Endothelial cell of hepatic sinusoid (primary cell): ENCODE measurements at regions not wholly inside any gene's neighbourhood (a gene's known extent, or its start where the extent isn't known, plus 50 kb on each side); places are given as distances from the start of the nearest gene placed in this dataset.

ENCODE experiments used
- in situ Hi-C: cut with HindIII; loops from 2 replicates; pipeline ENCODE4 v1.10.0; 2017; ENCODE audit warnings: low sequenced_read_pairs

DNA sequence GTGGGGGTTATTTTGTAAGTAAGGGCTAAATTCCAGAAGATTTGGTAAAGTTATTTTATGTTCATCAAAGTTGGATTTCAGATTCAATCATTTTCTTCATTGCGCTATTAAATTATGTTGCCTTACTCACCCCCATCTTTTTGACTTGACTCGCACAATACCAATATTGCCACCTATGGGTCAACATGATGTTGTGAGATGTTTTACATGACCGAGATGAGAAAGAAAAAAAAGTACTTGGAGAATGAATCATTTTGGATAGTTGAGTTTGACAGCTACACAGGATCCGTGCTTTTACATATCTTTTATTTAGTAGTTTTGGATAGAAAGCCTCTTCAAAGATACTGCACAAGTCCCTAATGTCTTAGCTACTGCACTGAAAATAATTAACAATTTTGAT lies 224.2 kb upstream of the EMCN start:
- in situ Hi-C loops, result no loop called here

DNA sequence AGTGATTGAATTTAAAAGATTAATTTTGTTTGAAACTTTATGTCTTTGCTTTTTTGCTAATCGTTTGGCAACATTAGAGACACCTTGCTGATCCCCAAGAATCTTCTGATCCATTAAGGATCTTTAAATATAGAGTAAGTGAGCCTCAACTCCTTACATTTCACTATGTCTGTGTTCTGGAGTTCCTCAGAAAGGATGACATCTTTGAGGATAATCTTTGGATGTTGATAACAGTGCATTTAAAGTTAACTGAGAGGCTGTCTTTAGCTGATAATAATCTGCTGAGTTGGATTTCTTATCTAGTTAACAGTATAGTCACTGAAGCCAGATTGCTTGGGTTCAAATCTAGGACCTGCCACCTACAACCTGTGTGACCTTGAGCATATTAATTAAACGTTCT lies 221.6 kb upstream of the EMCN start:
- in situ Hi-C loops, result no loop called here

DNA sequence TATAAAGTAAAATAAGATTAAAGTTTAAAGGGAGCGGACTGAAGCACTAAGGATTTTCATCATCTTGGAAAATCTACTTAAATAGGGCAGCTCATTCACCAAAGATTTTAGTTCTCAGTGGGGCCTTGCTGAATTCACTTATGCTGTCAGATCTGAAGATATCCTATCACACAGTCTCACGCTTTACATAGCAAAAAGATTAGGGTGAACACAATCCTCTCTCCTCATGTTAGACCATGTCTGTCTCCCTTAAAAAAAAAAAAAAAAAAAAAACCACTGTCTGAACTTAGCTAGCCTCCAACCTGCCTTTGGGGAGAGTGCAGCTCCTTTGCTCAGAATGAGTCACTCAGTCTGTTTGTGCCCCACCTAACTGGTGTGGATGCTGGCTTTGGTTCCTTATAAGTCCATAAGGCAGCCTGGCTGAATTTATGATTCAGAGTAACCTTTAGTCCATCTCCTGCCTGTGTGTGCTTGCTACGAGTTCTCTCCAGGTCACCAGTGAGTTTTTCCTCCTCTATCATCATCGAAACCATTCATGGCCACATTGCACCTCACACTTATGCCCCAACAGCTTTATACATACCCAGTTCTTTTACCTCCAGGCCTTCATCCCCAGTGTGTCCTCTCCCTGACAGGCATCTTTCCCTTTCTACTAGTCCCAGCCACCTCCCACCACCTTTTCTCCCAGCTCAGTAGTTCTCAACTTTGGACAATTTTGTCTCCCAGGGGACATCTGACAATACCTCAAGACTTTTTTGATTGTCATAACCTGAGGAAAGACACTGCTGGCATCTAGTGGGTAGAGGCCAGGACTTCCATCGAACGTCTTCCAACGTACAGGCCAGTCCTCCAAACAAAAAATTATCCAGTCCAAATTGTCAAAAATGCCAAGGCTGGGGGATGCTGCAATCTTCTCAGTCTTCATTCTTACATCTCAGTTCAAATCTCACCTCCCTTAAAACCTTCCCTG lies 220.7 kb upstream of the EMCN start:
- in situ Hi-C loops, result no loop called here

DNA sequence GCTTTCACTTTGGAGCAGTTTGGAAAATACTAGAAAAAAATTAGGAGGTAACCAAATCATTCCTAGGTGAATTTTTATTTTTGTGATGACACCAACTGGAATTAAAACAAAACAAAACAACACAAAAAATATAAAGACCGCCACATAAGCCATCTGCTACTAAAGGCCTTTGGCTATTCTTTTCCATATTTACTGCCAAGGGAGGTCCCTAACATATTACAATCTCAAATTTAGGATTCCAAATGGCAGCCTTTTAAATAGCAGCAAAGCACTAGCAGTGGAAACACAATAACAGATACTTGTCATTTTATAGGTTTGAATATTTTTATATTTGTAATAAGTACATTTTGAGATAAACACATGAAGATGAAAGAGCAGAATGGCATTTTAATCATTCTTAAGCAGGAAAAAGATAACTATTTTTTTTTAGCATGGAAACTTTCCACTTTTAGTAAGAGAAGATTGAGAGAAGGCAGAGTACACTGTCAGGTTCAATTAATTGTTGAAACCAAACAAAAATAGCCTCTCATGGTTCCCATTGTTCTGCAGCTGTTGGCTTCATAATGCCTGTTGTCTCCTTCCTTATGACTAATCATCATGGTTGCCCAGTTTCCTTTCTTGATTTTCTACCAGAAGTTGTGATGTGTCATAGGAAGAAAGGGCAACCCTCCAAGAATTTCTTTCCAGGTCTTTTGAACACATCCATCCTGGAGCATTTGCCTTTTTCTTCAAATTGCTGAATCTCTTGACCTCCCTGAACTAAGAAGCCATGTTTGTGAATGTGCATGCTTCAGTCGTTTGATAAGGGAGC lies 219.0 kb upstream of the EMCN start:
- in situ Hi-C loops, result no loop called here

DNA sequence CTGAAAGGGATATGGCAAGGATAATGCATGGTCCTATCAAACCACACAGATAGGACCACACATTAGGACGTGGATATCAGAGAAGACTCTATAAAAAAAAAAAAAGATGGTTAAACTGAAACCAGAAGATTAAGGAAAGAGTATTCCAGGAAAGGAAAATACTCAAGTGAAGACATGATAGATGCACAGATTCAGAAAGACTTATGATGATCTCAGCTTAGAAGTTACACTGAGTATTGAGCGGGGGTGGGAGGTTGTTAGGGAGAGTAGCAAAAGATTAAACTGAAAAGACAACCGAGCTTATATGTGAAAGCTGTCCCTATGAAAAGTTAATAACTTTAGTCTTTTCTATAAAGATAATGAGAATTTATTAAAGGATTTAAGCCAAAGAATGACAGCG lies 211.0 kb upstream of the EMCN start:
- in situ Hi-C loops, result no loop called here

DNA sequence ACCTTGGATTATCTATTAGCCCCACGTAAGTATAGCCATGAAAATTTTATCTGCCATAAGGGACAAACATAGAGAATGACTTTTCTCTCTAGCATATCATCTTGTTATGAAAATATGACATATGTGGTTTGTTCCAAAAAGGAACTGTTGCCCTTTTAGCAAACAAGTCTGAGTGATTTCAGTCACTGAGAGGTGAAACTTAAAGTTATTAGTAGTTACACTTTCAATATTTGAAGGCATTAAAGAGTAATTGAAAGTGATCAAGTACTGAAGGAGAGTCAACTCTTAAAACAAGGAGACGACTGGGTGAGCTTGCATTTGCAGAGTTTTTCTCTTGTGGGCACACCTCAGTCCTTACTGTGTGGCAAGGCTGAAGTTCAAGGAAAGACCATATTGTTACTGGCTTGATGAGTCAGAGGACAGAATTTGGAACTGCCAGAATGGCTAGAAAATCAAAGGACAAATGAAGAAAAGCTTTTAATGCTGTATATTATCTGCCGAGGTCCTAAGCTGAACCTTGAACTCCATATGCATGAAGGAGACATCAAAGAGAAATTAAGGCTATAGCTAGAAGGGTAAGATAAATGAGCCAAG lies 205.1 kb upstream of the EMCN start:
- in situ Hi-C loops, result no loop called here

DNA sequence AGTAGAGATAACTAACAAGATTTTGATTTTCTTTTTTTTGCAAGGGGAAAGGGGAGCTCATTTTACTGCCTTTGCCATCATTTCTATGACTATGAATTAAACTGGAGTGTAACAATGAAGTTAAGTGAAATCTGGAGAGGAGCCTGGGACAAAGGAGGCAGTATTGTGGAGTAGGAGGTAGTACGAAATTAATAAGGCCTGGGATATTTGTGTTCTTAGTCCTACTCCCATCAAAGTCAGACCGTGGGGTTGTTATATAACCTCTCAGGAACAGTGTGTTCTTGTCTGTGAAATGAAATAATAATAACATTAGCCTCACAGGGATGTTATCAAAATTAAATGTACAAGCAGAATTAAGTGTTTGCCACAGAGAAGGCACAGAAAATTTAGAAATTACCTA lies 204.3 kb upstream of the EMCN start:
- in situ Hi-C loops, result no loop called here

DNA sequence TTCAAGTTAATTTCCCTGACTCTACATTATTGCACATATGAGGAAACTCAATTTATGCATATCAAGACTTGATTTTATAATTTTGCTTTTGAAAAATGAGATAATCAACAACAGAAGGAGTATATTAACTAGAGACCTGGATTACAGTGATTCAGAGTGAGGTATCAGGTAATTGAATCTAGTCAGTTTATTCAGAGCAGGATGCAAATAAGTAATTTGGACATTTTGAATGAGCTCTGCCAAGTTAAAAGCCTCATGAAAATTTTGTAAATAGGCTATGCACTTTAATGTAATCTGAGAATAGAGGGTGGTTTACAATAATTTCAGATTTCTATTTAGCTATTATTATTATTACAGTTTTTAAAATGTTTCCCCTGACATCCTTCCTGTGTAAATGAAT lies 203.7 kb upstream of the EMCN start:
- in situ Hi-C loops, result no loop called here

DNA sequence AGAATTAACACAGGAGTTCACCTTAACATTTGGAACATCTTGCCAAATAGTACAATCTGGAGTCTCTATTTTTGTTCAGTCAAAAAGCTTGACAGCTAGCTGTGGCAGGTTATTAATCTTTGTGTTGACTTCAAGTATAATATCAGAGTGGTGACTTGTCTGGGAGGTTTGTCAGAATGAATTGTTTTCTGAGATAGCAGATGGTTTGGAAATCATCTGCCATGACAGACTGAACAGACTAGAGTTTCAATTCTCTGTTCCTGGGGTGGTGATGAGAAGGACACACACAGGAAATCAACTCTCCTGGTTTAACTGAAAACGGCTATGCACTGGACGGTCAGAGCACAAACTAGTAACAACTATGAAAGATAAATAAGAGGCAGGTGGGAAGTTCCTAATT lies 203.3 kb upstream of the EMCN start:
- in situ Hi-C loops, result no loop called here

DNA sequence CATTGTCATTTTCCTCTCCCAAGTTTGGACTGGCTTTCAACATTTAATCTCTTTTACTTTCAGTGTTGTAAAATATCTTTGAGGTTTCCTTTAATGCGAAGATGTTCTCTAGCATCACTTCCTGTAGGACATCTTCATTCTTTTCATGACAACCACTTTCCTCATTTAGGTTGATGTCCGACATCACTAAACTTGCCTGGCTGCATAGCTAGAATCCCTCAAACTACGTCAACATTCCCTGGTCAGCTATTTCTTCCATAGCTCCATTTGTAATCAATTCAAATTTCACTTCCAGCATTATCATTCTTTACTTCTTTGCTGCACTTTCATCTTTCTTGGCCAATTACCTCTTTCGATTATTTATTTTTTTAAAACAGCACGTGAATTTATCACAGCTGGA lies 198.6 kb upstream of the EMCN start:
- in situ Hi-C loops, result no loop called here

DNA sequence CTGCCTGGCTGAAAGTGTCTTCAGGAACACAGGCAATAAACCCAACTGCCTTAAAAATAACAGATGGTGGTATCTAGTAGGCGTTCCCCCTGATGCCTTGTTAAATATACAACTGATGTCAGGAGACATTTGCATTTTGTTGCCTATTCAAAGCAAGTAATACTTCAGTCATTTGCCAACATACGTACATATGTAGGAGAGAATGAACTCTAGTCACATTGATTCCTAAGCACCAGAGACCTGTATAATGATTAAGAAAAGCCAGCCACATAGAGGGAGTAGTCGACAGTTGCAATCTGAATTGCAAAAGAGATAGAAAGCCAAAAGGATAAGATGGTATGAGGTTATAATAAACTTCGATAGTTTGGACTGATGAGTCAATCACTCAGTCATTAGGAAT lies 191.0 kb upstream of the EMCN start:
- in situ Hi-C loops, result no loop called here

DNA sequence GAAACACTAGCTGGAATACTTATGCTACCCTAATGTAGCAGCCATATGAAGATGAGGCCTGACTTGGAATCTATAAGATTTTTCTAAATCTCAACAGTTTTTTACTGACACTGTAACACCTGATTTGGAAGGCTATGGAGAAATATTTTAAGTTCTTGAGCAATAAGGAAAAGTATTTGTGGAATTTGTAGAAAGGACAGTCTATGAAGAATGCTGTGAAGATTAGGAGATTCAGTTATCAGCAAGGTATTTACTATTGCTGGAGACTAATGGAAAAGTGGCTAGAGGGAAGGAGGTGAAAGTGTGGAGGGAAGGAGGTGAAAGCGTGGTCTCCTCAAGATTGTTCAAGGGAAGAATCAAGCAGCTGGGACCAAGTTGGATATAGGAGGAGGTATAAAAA lies 190.0 kb upstream of the EMCN start:
- in situ Hi-C loops, result no loop called here

DNA sequence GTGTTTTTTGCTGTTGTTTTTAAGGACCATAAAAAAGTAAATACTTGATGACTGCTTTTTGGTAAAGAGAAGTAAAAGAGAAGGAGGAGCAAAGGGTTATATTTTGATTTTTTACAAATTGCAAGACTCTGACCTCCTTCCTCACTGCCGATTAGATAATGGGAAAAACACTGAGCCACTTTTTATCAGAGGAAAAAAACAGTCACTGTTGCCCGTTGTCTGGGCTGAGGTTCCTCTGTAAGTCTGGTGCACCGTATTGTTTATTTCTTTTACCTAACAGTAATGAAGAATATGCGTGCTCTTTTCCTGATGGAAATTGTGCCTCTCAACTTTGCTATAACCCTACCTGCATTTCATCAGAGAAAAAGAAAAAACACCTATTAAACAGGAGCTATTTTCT lies 178.7 kb upstream of the EMCN start:
- in situ Hi-C loops, result no loop called here

DNA sequence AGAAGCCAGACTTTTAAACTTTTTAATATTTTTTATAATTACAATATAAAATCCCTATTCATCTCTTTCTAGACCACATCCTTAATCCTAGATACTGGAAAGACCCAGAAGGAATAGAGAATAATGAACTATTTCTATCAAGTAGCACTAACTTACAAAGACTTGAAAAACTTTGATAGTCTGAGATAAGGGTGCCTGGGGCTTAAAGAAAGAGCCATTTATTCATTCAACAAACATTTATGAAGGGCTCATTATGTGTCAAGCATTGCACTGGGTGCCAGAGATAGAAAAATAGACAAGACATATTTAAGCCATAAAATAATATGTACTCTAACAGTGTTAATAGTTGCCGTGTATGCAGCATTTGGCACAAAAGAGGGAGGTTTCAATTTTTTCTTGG lies 178.0 kb upstream of the EMCN start:
- in situ Hi-C loops, result no loop called here

DNA sequence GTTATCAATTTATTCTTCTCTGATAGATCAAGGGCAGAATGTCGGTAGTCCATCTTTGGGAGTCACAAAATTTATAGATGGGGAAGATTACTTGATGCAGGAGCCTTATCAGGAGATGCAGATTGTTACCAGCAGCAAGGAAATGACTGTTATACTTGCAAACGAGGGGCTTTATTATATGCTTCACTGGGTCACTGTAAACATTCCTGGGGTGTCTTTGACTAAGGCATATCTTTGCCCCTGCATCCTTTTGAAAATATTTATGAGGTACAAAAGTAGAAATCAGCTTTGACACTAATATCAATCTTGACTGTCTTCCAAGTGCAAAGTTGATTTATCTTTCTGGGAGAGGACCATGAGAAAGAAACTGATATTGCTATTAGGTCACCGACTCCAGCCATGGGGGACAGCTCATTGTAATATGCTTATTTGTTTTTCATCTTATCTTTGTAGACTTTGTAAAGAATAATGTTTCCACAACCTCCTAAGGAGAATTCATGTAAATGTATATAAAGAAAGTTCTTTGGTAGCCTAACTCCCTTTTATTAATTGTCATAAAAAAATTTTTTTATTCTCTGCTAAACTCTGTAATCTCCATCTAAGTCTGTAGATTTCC lies 177.3 kb upstream of the EMCN start:
- in situ Hi-C loops, result no loop called here

DNA sequence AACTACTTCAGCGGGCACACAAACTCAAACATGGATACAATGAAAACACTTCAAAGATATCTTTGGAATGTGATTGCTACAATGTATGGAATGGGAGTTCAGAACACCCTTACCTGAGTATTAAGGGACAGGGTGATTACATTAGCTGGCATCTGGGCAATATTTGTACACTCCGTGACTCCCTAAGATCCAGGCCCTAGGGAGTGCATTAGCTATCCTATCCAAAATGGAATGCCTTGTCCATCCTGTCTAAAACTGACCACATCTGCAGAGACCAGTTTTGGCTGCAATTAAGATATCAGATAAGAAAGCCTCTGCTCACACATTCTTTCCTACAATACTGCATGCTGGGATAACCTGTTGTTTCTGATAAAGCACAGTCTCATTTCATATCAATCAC lies 176.6 kb upstream of the EMCN start:
- in situ Hi-C loops, result no loop called here

DNA sequence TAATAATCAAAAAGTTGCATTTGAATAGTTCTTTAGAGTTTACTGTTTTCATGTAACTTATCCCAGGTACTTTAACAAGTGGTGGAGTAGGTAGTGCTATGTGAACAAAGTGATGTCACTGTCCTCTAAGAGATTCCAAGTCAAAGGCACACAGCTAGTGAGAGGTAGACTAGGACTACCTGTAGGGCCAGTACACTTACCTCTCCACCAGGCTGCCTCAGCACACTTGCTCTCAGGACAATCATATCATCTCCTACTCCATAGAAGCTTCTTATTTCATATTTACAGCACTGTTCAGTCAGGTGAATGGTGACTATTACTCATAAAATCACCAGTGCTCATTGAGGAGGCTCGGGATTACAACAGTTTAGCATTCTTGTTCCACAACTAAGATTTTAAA lies 173.0 kb upstream of the EMCN start:
- in situ Hi-C loops, result no loop called here

DNA sequence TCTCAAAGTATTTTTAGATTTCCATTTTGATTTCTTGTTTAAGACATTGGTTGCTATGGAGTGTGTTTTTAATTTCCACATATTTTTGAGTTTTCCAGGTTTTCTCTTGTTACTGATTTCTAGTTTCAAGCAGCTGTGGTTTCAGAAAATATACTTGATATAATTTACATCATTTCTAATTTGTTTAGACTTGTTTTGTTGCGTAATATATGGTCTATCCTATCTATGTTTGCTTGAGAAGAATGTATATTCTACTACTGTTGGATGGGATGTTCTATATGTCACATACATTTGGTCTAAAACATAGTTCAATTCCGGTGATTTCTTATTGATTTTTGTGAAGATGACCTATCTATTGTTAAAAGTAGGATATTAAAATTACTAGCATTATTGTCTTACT lies 170.5 kb upstream of the EMCN start:
- in situ Hi-C loops, result no loop called here

DNA sequence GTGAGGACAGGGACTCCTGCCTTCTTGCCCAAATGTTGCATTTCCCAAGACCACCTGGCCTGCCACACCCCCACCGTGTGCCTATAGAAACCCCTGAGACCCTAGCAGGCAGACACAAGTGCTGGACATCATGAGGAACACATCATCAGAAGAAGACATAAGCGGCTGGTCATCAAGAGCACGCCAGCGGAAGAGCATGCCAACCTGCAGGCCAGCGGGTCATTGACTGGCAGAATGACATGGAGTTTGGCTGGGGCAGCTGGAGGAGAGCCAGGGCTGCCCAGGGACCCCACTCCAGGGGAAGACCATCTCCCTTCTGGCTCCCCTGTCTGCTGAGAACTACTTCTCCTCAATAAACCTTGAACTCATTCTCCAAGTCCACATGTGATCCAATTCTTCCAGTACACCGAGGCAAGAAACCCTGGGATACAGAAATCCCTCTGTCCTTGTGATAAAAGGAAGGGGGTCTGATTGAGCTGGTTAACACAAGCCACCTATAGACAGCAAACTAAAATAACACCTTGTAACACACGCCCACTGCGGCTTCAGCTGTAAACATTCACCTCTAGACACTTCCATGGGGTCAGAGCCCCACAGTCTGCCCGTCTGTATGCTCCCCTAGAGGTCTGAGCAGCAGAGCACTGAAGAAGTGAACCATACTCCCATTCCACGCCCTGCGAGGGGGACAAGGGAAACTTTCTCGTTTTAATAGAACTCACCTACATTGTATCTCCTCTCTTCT lies 164.8 kb upstream of the EMCN start:
- in situ Hi-C loops, result no loop called here

DNA sequence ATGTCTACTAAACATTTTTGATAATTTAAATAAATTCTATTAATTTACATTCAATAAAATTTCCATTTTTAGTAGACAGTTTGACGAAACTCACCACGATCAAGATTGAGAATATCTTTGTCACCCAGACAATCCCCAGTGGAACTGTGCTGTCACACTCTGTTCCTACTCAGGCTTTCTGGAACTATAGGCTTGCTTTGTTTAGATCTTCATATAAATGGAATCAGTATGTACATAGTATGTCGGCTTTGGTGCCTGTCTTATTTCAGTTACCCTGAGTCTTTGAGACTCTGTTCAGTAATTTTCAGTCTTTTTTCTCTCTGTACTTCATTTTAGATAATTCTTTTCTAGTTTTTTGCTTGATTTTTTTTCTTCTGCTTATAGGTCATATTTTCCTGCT lies 163.5 kb upstream of the EMCN start:
- in situ Hi-C loops, result no loop called here

DNA sequence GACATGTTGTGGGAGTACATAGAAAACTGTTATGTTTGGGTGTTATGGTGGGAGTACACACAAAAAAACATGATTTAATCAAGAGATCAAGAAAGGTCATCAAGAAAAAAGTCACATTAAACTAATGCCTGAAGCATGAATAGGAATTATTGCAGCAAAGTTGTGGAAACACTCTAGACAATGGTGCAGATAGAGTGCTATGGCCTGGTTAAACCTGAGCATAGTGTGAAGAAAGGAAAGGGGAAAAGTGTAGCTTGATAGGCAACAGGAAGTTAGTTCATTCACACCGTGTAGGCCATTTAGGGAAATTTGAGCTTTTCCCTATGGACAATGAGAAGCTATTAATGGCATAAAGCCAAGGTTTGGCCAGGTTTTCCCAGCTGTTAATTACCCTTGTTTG lies 162.1 kb upstream of the EMCN start:
- in situ Hi-C loops, result no loop called here
